ENCODE measurements at regions not wholly inside any gene's neighbourhood (a gene's known extent, or its start where the extent isn't known, plus 50 kb on each side); places are given as distances from the start of the nearest gene placed in this dataset.
"Not testable (repeated sequence)": the region's sequence is repeated elsewhere in the genome, so short reads cannot be mapped to it uniquely, and the experiment has no call there.

- no peak for DNase-seq
Measured at GRCh38 chr1:218874801-218875400, 298.8 kb upstream of the LYPLAL1 start.

GRCh38 chr1:218878369-218878768 lies 295.3 kb upstream of the LYPLAL1 start:
- no peak for DNase-seq

DNA sequence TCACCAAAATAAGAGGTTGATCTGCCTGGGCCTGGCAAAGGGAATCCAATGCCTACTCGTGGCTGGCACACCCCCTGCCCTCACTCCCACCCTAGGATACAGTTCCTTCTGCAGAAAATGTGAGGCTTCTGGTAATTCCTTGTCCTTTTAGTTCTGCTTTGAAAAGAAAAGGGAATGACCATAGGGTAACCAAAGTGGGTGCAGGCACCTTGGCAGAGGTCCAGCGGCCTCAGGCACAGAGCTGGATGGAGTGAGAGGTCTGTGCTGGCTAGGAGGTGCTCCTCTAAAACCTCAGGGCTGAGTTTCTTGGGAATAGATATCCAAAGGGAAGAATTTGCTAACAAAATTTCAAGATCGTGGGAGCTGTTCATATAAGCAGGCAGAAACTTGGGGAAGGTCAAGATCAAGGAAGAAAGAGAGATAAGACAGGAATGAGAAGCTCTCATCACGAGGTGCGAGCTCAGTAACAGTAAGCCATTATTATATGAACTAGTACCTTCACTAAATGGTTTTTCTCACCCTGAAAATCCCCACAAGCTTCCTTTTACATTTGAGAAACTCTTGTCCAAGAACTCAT lies 293.1 kb upstream of the LYPLAL1 start:
- DNase-seq: no peak

DNA sequence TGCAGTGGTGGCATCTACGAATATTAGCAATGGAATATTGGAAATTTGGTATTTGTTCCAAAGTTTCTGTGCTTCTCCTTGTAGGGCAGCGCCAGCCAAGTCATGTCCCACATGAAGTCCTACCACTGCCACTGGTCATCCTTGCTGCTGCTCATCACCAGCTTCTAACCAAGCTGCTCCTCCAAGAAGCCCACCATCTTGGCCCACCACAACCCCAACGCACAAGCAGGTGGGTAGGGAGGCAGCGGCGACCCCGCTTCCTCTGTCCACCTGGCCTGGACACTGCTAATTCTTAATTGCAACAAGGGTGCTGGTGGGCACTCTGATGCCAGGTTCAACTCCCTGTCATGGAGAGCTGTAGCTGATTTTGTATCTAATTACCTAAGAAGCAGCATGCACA lies 291.2 kb upstream of the LYPLAL1 start:
- DNase-seq: no peak

DNA sequence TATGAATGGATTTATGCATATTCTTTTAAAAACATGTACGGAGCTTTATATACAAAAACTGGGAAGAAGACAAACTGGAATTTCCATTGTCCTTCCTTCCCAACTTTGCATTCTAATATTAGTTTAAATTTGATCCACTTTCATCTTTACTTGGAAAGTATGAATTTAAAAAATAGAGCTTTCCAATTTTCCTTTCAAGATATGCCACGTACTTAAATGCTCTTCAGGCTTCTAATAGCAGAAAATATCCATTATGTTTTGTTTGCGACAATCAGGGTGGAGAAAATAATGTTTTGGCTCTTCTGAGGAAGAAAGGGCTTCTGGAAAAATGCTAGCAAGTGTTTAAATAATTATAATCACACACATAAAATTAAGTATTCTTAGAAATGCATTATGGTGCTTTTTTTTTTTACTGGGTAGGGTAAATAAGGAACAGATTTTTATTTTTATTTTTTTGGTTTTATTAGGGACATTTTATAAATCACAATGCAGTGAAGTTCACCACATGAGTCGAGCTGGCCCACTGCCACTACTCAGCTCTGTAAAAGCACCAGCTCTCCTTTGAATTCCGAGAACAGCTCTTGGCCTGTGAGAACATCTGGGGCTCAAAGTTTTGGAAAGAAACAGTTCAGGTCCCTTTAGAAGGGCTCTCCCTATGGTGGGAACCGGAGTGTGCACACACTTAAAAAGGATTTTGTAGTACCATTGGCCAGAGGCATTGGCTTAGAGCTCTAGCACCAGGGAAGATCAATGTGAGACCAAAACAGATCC lies 287.4 kb upstream of the LYPLAL1 start:
- DNase-seq: peak; percentile 91

DNA sequence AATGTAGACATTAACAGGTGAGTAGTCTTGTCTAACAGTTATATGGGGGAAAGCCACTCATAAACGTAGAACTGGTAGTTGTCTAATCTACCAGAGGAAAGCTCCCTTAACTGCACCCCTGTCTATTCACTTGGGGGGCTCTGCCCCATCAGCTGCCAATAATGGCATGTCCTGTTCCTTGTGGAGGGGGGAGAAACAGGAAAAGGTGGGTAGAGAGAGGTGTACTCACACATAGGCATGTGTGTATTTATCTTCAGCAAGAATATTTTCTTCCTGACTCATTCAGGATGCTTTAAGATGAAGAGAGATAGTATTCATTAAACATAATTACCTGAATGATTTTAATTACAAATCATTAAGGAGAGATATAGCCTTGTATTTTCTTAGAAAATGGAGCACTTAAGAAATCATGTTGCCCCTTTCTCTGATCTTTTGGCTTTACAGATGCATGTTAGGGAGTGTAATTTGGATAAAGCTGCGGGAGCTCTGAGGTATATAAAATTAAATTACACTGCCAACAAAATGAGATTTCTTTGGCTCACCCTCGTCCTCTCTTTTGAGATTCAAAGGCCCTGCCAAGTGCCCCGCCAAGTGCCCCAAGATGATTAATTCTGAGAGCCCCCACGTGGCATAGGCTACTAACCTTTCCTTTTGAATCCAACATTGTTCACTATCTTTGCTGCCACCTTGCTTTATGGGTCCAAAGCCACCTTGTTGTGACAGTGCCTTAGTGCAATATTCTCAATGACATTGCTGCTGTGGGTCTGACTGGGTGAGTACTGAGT lies 286.3 kb upstream of the LYPLAL1 start:
- DNase-seq: no peak

DNA sequence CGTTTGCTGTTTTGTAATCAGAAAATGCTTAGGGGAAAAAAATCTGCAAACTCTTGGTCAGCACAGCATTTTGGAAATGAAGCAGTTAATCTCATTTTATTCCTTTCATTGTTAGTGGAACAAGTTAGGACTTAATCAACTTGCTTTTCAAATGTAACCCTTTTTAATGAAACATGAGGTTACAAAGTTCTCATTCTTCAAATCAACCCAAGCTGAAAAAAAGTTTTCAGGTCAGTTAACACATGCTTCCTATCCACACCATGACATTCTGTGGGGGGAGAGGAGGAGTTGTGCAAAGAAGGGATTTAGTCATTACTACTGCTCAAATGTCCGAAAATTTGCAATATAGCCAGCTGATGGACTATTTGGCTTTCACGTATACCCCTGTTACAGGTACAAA lies 283.2 kb upstream of the LYPLAL1 start:
- DNase-seq: no peak

- DNase-seq: no peak
Measured at GRCh38 chr1:218891577-218891976, 282.1 kb upstream of the LYPLAL1 start.

DNA sequence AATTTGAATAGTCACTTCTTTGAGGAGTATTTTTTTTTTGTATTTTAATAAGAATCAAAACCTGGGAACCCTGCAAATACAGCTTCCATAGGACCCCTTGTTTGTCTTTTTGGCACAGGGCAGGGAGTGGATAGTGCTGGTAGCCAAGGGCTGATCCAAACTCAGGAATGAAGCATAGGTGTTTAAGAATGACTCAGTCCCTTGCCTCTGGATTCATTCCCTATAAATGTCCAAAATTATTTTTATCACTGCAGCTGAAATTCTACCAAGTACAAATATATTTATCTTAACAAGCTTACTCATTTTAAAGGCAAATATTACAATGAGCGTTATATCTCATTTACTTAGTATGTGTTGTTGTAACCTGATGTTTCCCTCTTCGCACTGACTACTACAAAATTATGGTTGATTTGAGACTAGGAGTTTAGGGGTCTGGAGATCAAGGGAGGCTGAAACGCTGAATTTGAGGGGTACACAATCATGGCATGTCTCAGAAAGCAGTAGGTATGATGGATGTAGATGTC lies 278.6 kb upstream of the LYPLAL1 start:
- DNase-seq: no peak

- DNase-seq: no peak
Measured at GRCh38 chr1:218896202-218896601, 277.5 kb upstream of the LYPLAL1 start.

DNA sequence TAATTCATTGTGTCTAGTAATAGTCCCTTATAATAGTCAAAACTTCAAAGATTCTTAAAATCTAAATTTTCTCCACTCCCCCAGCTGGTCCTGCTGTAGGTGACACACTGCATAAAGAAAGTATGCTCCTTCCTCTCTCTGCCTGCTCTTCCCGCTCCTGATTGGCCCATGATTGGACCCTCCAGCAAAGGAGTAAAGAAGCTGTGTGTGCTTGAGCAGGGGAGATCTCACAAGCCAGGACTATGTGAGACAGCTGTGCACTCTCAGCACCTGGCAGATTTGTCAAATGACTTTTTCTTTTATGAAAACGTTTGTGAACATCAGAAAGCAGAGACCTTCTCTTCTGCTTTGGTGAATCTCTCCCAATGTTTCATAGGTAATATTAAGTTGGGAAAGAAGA lies 274.8 kb upstream of the LYPLAL1 start:
- DNase-seq: peak; percentile 29

DNA sequence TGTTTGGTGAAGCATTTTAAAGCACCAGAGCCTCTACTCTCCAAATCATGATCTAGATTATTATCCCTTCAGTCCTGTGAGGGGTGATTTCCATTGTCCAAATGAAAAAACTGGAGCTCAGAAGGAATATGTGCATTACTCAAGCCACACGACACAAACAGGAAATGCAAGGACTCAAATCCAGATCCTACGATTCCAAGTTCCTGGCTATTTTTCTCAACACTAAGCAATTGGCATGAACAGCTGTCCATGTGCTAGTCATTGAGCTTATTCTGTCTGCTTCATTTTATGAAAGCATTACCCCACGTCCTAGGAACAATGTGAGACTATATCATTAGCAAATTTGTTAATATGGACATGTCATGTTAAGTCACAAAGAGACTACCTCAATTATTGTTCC lies 273.1 kb upstream of the LYPLAL1 start:
- DNase-seq: no peak

DNA sequence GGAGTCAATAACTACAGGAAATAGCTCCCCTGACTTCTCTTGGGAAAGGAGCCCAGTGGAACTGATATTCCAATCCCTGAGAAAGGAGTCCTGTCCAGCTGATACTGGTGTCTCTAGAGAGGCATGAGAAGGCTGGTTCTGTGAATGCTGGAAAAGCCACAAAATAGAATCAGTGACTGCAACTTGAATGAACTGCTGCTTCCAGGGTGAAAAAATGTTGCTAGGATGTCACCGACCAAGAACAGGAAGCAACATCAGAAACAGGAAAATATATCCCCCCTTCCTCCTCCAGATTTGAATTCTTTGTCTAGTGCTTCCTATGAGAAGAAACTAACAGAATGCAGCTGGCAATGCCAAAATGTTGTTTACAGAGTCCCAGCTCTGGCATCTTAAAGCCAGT lies 269.3 kb upstream of the LYPLAL1 start:
- DNase-seq: no peak

DNA sequence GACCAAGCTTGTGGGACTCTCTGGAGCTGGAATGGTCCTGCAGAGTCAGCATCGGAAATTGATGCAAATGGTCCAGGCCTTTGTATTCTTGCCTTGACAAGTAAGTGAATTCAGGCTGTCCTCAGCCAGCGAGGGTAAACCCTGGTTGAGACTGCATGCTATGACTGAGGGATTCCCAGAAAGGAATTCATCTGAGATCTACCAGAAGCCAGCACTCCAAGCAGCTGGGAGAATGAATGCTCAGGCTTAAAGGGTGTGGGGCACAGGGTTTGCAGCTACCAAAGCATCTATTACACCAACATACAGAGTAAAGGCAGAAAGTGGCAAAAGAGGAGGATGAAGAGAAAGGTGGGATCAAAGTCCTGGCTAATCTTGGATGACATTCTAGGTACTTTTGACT lies 257.0 kb upstream of the LYPLAL1 start:
- peak; percentile 17 for DNase-seq

GRCh38 chr1:218917656-218918055 lies 256.0 kb upstream of the LYPLAL1 start:
- no peak for DNase-seq

GRCh38 chr1:218925777-218926176 lies 247.9 kb upstream of the LYPLAL1 start:
- DNase-seq: no peak

- DNase-seq: no peak
Measured at GRCh38 chr1:218926631-218927030, 247.0 kb upstream of the LYPLAL1 start.

DNA sequence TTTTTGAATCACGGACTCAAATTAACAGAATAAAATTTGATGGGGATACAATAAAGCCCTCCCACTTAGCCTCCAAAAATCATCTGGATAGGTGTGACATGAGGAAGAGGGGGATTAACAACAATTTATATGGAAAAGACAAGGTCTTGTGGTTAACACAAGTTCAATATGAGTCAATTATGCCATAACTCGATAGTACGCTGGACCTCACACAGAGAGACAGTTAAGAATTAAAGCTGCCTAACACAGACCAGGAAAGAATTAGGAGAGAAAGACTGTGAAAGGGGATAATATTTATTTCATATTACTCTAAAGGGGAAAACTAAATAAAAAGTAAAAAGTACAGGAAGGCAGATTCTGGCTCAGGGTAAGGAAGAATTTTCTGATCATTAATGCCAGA lies 243.7 kb upstream of the LYPLAL1 start:
- DNase-seq: no peak

DNA sequence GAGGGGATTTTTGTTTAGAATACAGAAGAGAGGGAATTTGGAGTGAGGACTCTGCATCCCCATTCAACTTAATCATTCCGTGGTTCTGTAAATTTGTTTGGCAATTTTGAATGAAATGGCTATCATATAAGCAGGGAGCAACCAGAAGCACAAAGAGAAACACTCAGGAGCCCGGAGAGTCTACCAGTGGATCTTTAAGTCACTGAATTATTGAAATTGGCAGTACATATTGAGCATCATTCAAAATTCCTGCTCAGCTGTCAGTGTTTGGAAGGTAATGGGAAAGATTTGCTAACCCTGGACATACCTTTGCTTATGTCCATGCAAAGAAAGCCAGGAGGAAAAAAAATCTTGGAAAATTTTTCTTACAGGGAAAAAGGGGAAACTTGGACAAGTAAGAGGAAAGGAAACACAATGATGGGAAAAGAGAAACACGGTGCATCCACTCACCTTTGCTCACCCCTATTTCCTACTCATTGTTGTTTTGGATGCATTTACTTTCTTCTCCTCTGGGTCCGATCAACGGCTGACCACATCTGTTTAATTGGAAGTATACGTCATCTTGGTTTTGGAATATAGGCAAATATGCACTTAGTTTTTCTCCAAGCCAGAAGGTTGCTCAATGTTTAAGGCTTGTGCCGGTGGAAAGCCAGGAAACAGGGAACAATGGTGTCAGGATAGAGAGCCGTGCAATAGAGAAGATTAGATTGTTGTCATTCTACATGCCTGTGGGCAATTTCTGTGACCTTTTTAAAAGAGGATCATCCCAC lies 243.0 kb upstream of the LYPLAL1 start:
- DNase-seq: peak; percentile 86

DNA sequence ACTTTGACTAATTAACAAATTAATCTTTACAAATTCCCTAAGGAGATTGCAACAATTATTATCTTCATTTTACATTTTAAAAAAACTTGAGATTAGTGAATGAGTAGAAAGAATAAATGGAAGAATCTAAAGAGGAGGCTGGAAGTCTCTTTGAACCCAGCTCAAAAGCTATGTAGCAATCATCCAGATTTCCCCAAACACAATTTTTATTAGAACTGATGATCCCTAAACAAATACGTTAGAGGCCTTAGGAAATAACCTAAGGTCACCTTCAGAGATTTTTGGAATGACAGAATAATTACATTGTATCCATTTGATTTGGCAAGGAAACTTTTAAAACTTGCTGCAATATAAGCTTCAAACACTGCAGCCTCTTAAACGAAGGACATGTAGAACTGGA lies 242.4 kb upstream of the LYPLAL1 start:
- no peak for DNase-seq

DNA sequence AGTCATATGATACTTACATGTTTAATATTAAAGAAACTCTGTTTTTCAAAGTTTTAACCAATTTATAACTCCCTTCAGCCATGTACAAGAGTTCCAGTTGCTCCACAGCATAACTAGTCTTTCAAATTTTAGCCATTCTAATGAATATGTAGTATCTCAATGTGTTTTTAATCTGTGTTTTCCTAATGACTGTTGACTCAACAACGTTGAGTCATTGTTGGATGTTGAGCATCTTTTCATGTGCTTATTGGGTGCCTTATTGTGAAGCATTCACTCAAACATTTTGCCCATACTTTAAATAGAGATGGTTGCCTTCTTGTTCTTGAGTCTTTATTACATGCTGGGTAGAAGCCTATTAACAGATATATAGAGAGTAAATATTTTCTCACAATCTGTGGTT lies 240.2 kb upstream of the LYPLAL1 start:
- no peak for DNase-seq

GRCh38 chr1:218935408-218935807 lies 238.3 kb upstream of the LYPLAL1 start:
- not testable (repeated sequence) for DNase-seq

Measured in tongue (tissue), 1 donor.